ENCODE measurements at regions not wholly inside any gene's neighbourhood (a gene's known extent, or its start where the extent isn't known, plus 50 kb on each side); places are given as distances from the start of the nearest gene placed in this dataset.

DNA sequence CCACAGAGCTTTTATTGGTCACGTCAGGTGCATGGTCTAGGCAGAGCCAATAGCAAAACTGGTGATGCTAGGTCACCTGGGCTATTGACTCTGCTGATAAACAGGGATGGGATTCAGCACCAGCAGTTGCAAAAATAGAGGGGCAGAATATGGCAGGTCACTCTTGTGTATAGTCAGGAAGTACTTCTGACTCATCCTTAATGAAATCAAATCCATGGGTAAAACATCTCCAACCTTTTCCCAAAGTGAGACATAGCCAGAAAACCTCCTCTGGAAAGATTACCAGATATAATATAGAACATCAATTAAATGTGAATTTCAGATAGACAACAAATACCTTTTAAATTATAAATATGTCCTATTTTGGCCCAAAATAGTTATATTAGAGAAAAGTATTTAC, 383.2 kb downstream of the METTL15 start:
- TF ChIP-seq POLR2AphosphoS5 (IDR thresholded peaks at IDR 0.05; ENCODE audit: low read depth, low read length) (no peak), POLR2A (IDR thresholded peaks at IDR 0.05; ENCODE audit: low read depth, low read length) (no peak), TAF1 (IDR thresholded peaks at IDR 0.05; ENCODE audit: borderline replicate concordance, low read depth, low read length) (no peak)
